ENCODE measurements at regions not wholly inside any gene's neighbourhood (a gene's known extent, or its start where the extent isn't known, plus 50 kb on each side); places are given as distances from the start of the nearest gene placed in this dataset.
"Not testable (repeated sequence)": the region's sequence is repeated elsewhere in the genome, so short reads cannot be mapped to it uniquely, and the experiment has no call there.

GRCh38 chr7:56803336-56803735 is 328.9 kb downstream of the ZNF479 start:
- intact Hi-C loops (cut with DNase I); DNase-seq: not testable (repeated sequence)

- DNase-seq; intact Hi-C loops (cut with DNase I): not testable (repeated sequence)
These were observed 330.0 kb downstream of the ZNF479 start for GRCh38 chr7:56802191-56802590.

GRCh38 chr7:56801774-56802173 is 330.5 kb downstream of the ZNF479 start:
- intact Hi-C loops (cut with DNase I) = not testable (repeated sequence)

GRCh38 chr7:56798876-56799275 is 333.4 kb downstream of the ZNF479 start:
- DNase-seq; intact Hi-C loops (cut with DNase I): not testable (repeated sequence)

More at GRCh38 chr7:56801774-56802173, 330.5 kb downstream of the ZNF479 start:
- DNase-seq = not testable (repeated sequence)

- intact Hi-C loops (cut with DNase I); DNase-seq: not testable (repeated sequence)
These were observed 344.8 kb downstream of the ZNF479 start for GRCh38 chr7:56787474-56787873.
